Lower leg skin (tissue), 4 donors: ENCODE measurements at regions not wholly inside any gene's neighbourhood (a gene's known extent, or its start where the extent isn't known, plus 50 kb on each side); places are given as distances from the start of the nearest gene placed in this dataset.

Source experiments
- DNase-seq, 2 donors: peaks; one replicate each; pipeline ENCODE4 v3.0.0-alpha.2; 2019; ENCODE audit warnings: low spot score in 2 of 2
- H3K4me3 ChIP-seq: fragments of 200-600 bp; sonication (generic); 2 replicates; pipeline ENCODE4 v1.5.1; 2017; ENCODE audit warnings: mild to moderate bottlenecking, low read depth; ENCODE audit not compliant: poor library complexity, severe bottlenecking
- POLR2A ChIP-seq, 2 donors: fragments of 450-650 bp; IDR thresholded peaks; one replicate each; pipeline ENCODE4 v1.6.1; 2016 to 2017; ENCODE audit warnings: antibody characterized with exemption in 2 of 2, mild to moderate bottlenecking in 1 of 2, moderate library complexity in 1 of 2
- WGBS, 2 donors: methylation state at CpG; one replicate each; pipeline ENCODE4 v1.1.5; 2018; 5-methylcytosine and 5-hydroxymethylcytosine counted together
- intact Hi-C: fragments of 100-400 bp; cut with DNase I; formaldehyde crosslinking; loops from one replicate; pipeline ENCODE4 v1.15.0; 2023; ENCODE audit warnings: low total_unique reads
- TF ChIP-seq, protein P1 (sequence below), 3 donors: fragments of 450-650 bp; IDR thresholded peaks; one replicate each; pipeline ENCODE4 v1.5.1; 2016; ENCODE audit warnings: antibody characterized with exemption in 3 of 3, mild to moderate bottlenecking in 3 of 3, moderate library complexity in 2 of 3

DNA sequence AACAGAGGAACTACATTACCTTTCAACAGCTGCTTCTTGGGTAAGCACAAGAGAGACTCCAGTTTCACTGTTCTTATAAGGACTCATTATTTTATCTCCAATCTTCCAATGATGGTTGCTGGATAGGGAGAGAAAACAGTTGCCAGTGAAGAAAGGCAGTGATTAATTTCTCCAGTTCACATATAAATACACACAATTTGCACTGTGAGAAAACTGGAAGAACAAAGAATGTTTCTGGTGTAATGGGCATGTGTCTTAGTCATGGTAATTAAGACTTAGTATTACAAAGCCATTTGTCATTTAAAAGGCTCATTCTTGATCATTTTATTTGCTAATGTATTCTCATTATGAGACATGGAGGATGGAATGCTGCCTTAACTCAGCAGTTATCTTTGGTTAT, 78.0 kb upstream of the FAR2 start:
- no peak for DNase-seq
- no peak overlapping the region for H3K4me3 ChIP-seq
- no peak for TF ChIP-seq POLR2A (IDR thresholded peaks at IDR 0.05)
- TF ChIP-seq, protein P1, sequence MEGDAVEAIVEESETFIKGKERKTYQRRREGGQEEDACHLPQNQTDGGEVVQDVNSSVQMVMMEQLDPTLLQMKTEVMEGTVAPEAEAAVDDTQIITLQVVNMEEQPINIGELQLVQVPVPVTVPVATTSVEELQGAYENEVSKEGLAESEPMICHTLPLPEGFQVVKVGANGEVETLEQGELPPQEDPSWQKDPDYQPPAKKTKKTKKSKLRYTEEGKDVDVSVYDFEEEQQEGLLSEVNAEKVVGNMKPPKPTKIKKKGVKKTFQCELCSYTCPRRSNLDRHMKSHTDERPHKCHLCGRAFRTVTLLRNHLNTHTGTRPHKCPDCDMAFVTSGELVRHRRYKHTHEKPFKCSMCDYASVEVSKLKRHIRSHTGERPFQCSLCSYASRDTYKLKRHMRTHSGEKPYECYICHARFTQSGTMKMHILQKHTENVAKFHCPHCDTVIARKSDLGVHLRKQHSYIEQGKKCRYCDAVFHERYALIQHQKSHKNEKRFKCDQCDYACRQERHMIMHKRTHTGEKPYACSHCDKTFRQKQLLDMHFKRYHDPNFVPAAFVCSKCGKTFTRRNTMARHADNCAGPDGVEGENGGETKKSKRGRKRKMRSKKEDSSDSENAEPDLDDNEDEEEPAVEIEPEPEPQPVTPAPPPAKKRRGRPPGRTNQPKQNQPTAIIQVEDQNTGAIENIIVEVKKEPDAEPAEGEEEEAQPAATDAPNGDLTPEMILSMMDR (IDR thresholded peaks at IDR 0.05): no peak
- intact Hi-C loops: no loop called here

DNA sequence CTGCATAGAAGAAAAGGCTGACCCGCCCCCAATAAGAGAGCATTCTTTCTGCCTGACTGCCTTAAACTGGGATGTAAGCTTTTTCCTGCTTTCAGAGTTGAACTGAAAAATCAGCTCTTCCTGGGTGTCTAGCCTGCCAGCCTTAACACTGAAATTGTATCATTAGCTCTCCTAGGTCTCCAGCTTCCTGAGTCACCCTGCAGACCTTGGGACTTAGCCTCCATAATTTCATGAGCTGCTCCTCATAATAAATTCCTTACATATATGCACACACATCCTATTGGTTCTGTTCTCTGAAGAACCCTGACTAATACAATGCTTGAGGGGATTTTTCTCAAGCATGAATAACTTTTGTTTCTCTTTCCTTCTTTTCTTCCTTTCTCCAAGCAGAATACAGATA, 76.4 kb upstream of the FAR2 start:
- no peak overlapping the region for H3K4me3 ChIP-seq
- 83 to 94% methylated on average over 1 of the region's 1 CpG for WGBS, 2 donors
- no peak for TF ChIP-seq POLR2A (IDR thresholded peaks at IDR 0.05)
- TF ChIP-seq, protein P1 (IDR thresholded peaks at IDR 0.05): no peak
- intact Hi-C loops: no loop called here
- DNase-seq: no peak

DNA sequence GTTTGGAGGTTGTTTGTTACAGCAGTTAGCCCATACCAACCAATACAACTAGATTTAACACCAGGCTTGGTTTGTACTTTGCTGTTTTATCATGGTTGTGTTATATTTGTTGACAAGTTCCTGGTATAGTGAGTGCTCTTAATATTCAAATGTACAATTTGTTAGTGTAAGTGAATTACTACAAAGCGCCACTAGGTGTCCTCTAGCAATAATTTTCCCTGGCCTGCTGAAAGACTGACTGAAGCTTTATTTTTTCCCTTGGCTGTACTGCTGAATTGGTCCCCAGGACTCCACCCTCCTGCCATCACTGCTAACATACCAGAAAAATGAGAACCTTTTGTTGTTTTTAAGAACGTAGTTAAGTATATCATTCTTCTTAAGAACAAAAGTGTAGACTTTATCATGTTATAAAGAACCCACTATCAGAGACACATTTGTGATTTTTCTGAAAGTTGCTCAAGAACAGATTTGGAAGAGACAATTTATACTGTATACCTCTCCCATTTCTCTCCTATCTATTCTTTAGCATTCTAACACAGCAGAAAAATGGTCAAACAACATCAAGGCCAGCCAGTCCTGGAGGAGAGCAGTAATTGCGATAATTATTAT, 75.3 kb upstream of the FAR2 start:
- intact Hi-C loops: no loop called here
- no peak for TF ChIP-seq POLR2A (IDR thresholded peaks at IDR 0.05)
- TF ChIP-seq, protein P1 (IDR thresholded peaks at IDR 0.05): no peak
- WGBS, 2 donors: 33 to 34% methylated on average over 3 of the region's 3 CpGs
- no peak overlapping the region for H3K4me3 ChIP-seq
- DNase-seq: no peak

DNA sequence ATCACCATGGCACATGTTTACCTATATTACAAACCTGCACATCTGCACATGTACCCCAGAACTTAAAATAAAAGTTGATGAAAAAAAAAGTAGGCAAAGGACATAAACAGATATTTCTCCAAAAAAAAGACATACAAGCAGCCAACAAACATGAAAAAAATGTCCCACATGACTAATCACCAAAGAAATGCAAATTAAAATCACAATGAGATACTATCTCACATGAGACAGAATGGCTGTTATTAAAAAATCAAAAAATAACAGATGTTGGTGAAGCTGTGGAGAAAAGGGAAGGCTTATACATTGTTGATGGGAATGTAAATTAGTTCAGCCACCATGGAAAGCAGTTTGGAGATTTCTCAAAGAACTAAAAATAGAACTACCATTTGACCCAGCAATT, 68.0 kb upstream of the FAR2 start:
- H3K4me3 ChIP-seq: no peak overlapping the region
- DNase-seq: no peak
- no peak for TF ChIP-seq POLR2A (IDR thresholded peaks at IDR 0.05)
- TF ChIP-seq, protein P1 (IDR thresholded peaks at IDR 0.05): no peak
- intact Hi-C loops: no loop called here

DNA sequence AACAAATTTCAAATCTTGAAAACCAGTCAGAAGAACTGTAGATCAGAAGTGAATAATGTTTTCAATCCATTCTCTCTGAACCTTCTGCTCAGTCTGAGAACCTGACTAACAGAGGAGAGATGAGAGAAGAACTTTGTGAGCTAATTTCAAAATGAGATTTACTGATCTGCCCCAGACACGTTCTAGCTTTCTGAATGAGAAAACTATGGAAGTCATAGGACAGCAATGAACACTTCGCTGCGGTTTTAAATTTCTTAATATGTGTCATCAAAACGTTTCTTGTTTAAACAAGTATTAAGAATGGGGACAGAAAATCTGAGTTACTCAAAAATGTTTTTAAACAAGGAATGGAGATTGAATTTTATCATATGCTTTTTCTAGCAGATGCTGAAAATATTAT, 66.6 kb upstream of the FAR2 start:
- H3K4me3 ChIP-seq: no peak overlapping the region
- WGBS, 2 donors: 39 to 41% methylated on average over 4 of the region's 4 CpGs
- TF ChIP-seq, protein P1 (IDR thresholded peaks at IDR 0.05): no peak
- TF ChIP-seq POLR2A (IDR thresholded peaks at IDR 0.05): no peak
- DNase-seq: no peak
- intact Hi-C loops: no loop called here
